ENCODE measurements at regions not wholly inside any gene's neighbourhood (a gene's known extent, or its start where the extent isn't known, plus 50 kb on each side); places are given as distances from the start of the nearest gene placed in this dataset.
A peak's percentile ranks its signal among the peaks of the same experiment; 100 is the strongest.

DNA sequence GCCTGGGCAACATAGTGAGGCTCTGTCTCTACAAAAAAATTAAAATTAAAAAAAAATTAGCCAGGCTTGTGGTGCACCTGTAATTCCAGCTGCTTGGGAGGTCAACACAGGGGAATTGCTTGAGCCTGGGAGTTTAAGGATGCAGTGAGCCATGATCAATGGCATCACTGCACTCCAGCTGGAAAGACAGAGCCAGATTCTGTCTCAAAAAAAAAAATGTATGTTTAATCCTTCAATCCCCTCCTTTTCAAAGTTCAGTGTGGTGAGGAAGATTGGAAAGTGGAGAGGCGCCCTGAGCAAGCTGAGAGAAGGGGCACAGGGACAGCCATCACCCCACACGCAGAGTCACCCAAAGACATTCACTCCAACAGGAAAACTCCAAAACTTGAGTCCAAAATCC, 97.7 kb upstream of the BACE2 start:
- 45 to 89% methylated on average over 2 of the region's 2 CpGs for WGBS, 2 donors
- Histone ChIP-seq H3K27ac (ENCODE audit: low read depth in 1 of 2, low read length in 1 of 2) (no peak overlapping the region), H3K9ac (ENCODE audit: insufficient read depth in 1 of 2, low read length in 2 of 2) (no peak overlapping the region), H3K4me3 (no peak overlapping the region), H3K27me3 (ENCODE audit: control insufficient read depth in 3 of 3, insufficient read depth in 3 of 3, low read length in 2 of 3) (peaks cover 0 to 12% (median 7%) of the 10 kb centered on the region in 3 donors), H3K4me1 (ENCODE audit: control insufficient read depth in 5 of 5, insufficient read depth in 5 of 5, low read length in 5 of 5) (peaks cover 0 to 33% (median 0%) of the 10 kb centered on the region in 5 donors), H3K9me3 (ENCODE audit: control insufficient read depth in 4 of 4, insufficient read depth in 3 of 4, low read length in 3 of 4) (peaks cover 0 to 2% (median 0%) of the 10 kb centered on the region in 4 donors), H3K36me3 (ENCODE audit: control insufficient read depth in 4 of 4, insufficient read depth in 4 of 4, low read length in 4 of 4) (no peaks in the 10 kb centered on the region)
- ATAC-seq (ENCODE audit: insufficient read depth, low FRiP score): no peak
- no peak for DNase-seq
- TF ChIP-seq, protein P1, sequence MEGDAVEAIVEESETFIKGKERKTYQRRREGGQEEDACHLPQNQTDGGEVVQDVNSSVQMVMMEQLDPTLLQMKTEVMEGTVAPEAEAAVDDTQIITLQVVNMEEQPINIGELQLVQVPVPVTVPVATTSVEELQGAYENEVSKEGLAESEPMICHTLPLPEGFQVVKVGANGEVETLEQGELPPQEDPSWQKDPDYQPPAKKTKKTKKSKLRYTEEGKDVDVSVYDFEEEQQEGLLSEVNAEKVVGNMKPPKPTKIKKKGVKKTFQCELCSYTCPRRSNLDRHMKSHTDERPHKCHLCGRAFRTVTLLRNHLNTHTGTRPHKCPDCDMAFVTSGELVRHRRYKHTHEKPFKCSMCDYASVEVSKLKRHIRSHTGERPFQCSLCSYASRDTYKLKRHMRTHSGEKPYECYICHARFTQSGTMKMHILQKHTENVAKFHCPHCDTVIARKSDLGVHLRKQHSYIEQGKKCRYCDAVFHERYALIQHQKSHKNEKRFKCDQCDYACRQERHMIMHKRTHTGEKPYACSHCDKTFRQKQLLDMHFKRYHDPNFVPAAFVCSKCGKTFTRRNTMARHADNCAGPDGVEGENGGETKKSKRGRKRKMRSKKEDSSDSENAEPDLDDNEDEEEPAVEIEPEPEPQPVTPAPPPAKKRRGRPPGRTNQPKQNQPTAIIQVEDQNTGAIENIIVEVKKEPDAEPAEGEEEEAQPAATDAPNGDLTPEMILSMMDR (IDR thresholded peaks at IDR 0.05; ENCODE audit: control extremely low read depth, extremely low read depth): no peak

DNA sequence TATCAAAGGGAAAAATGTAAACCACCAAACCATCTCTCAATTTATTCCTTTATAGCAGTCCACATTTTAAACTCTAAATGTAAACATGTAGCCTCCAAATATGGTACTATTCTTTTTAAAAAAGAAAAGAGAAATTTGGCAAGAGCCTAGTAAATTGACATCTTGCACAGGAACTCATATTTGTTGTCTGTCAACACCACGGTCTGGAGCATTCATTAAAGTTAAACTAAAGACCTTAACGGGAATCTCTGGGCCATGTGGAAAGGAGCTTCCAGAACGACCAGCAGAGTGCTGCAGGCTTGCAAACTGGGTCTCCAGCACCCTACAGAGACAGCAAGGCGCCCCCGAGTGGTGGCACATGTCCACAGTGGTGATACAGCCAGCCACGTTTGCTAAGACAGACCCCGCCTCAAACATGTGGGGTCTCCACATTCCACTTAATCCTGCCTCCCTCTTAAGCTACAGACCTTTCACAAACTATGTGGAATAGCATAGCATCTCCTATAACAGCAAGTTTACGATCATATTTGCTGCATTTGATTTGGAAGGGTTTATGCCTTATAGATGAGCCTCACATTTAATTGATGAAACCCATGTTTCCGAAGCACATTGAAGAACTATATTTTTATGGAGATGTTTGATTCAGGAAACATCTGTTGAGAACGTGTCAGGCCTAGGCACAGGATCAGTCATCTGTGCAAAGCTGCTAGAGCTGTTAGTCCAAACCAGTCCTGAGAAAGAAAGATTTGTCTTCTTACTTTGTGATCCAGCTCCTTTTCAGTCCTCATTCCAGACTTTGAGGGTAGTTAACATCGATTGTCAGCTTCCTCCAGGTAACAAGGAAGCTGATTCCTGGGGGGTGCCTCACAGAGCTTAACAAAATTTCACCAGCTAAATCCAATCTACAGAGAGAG, 96.4 kb upstream of the BACE2 start:
- Histone ChIP-seq H3K27me3 (ENCODE audit: control insufficient read depth in 3 of 3, insufficient read depth in 3 of 3, low read length in 2 of 3) (peaks cover 0 to 12% (median 7%) of the 10 kb centered on the region in 3 donors), H3K4me3 (no peak overlapping the region), H3K9me3 (ENCODE audit: control insufficient read depth in 4 of 4, insufficient read depth in 3 of 4, low read length in 3 of 4) (no peaks in the 10 kb centered on the region), H3K27ac (ENCODE audit: low read depth in 1 of 2, low read length in 1 of 2) (no peak overlapping the region), H3K36me3 (ENCODE audit: control insufficient read depth in 4 of 4, insufficient read depth in 4 of 4, low read length in 4 of 4) (no peaks in the 10 kb centered on the region), H3K9ac (ENCODE audit: insufficient read depth in 1 of 2, low read length in 2 of 2) (no peak overlapping the region), H3K4me1 (ENCODE audit: control insufficient read depth in 5 of 5, insufficient read depth in 5 of 5, low read length in 5 of 5) (peaks cover 0 to 33% (median 0%) of the 10 kb centered on the region in 5 donors)
- TF ChIP-seq, protein P1 (IDR thresholded peaks at IDR 0.05; ENCODE audit: control extremely low read depth, extremely low read depth): no peak
- WGBS, 2 donors: 47 to 60% methylated on average over 11 of the region's 11 CpGs
- ATAC-seq (ENCODE audit: insufficient read depth, low FRiP score) (no peak), DNase-seq (peak; percentile 31 to 75 (median 61))

DNA sequence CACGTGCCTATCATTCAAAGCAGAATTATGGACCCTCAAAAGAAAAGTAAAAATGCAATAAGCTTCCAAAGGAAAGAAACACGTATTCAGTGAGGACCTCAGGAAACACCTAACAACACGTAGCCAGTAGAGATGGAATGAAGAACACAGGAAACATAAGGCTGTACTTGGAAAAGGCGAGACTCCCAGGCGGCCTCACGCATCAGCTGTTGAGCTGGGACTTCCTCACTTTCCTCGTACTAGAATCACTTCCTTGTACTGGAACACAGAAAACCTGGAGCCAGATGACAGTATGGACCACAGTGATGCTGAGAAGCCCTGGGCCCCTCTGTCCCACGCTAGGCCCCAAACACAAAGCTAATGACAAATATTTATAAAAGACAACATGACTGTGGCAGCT, 94.4 kb upstream of the BACE2 start:
- Histone ChIP-seq H3K9ac (ENCODE audit: insufficient read depth in 1 of 2, low read length in 2 of 2) (no peak overlapping the region), H3K27ac (ENCODE audit: low read depth in 1 of 2, low read length in 1 of 2) (no peak overlapping the region), H3K27me3 (ENCODE audit: control insufficient read depth in 3 of 3, insufficient read depth in 3 of 3, low read length in 2 of 3) (peaks cover 0 to 3% (median 0%) of the 10 kb centered on the region in 3 donors), H3K36me3 (ENCODE audit: control insufficient read depth in 4 of 4, insufficient read depth in 4 of 4, low read length in 4 of 4) (no peaks in the 10 kb centered on the region), H3K4me1 (ENCODE audit: control insufficient read depth in 5 of 5, insufficient read depth in 5 of 5, low read length in 5 of 5) (peaks cover 0 to 33% (median 0%) of the 10 kb centered on the region in 5 donors), H3K9me3 (ENCODE audit: control insufficient read depth in 4 of 4, insufficient read depth in 3 of 4, low read length in 3 of 4) (no peaks in the 10 kb centered on the region), H3K4me3 (no peak overlapping the region)
- ATAC-seq (ENCODE audit: insufficient read depth, low FRiP score): no peak
- peak in 1 of 3 donors; percentile 35 for DNase-seq
- TF ChIP-seq, protein P1 (IDR thresholded peaks at IDR 0.05; ENCODE audit: control extremely low read depth, extremely low read depth): no peak
- 66% methylated on average over 8 of the region's 8 CpGs for WGBS, 2 donors
